Epithelial cell of proximal tubule (primary cell): ENCODE measurements at regions not wholly inside any gene's neighbourhood (a gene's known extent, or its start where the extent isn't known, plus 50 kb on each side); places are given as distances from the start of the nearest gene placed in this dataset.

Source experiments
- DNase-seq: peaks from one replicate; pipeline ENCODE4 v3.0.0-alpha.2; 2011; ENCODE audit warnings: low read depth
- H3K4me3 ChIP-seq: 2 replicates; pipeline ENCODE4 v1.5.1; 2011; ENCODE audit warnings: low read depth, mild to moderate bottlenecking, low read length
- CTCF ChIP-seq: conservative IDR thresholded peaks from 2 replicates; pipeline ENCODE4 v1.5.1; 2012; ENCODE audit warnings: low read depth, mild to moderate bottlenecking, low read length

- TF ChIP-seq CTCF, result no peak
- no peak overlapping the region for H3K4me3 ChIP-seq
- no peak for DNase-seq
These were observed 147.9 kb upstream of the SEL1L start for GRCh38 chr14:81681541-81681940.

GRCh38 chr14:81682134-81682533 is 148.5 kb upstream of the SEL1L start:
- TF ChIP-seq CTCF, result no peak
- no peak overlapping the region for H3K4me3 ChIP-seq
- DNase-seq, result no peak

- no peak overlapping the region for H3K4me3 ChIP-seq
- TF ChIP-seq CTCF, result no peak
- DNase-seq, result no peak
These were observed 149.0 kb upstream of the SEL1L start for GRCh38 chr14:81682701-81683100.

GRCh38 chr14:81684696-81685095 is 151.0 kb upstream of the SEL1L start:
- TF ChIP-seq CTCF, result no peak
- no peak overlapping the region for H3K4me3 ChIP-seq
- DNase-seq, result no peak

GRCh38 chr14:81686512-81686911 is 152.9 kb upstream of the SEL1L start:
- no peak for TF ChIP-seq CTCF
- H3K4me3 ChIP-seq, result no peak overlapping the region
- DNase-seq, result no peak

GRCh38 chr14:81691931-81692330 is 158.3 kb upstream of the SEL1L start:
- no peak overlapping the region for H3K4me3 ChIP-seq
- DNase-seq, result no peak
- no peak for TF ChIP-seq CTCF

- no peak overlapping the region for H3K4me3 ChIP-seq
- DNase-seq, result no peak
- no peak for TF ChIP-seq CTCF
These were observed 160.8 kb upstream of the SEL1L start for GRCh38 chr14:81694419-81694818.
